CD8-positive, alpha-beta memory T cell (primary cell): ENCODE measurements at regions not wholly inside any gene's neighbourhood (a gene's known extent, or its start where the extent isn't known, plus 50 kb on each side); places are given as distances from the start of the nearest gene placed in this dataset.
"Not testable (repeated sequence)": the region's sequence is repeated elsewhere in the genome, so short reads cannot be mapped to it uniquely, and the experiment has no call there.

Source experiments
- CTCF ChIA-PET: fragments of 350-600 bp; sonication (Branson Sonifier 250); formaldehyde crosslinking; loops from one replicate; lab custom pipeline; 2021; ENCODE audit warnings: antibody characterized with exemption; lab: Charles Lee
- POLR2A ChIA-PET: fragments of 350-600 bp; sonication (Branson Sonifier 250); formaldehyde crosslinking; loops from one replicate; lab custom pipeline; 2021; ENCODE audit warnings: antibody characterized with exemption; lab: Charles Lee
- DNase-seq, 5 donors: peaks; one replicate each; pipeline versions ENCODE4 v3.0.0 to v3.0.0-alpha.2; 2020 to 2022; ENCODE audit warnings: mixed read lengths in 1 of 5
- H3K27ac ChIP-seq: one replicate; pipeline ENCODE4 v1.7.0; 2013; ENCODE audit warnings: low read depth, mild to moderate bottlenecking, low read length, moderate library complexity
- H3K27me3 ChIP-seq: 2 replicates; pipeline ENCODE4 v1.7.0; 2013; ENCODE audit warnings: low read length, mild to moderate bottlenecking; ENCODE audit not compliant: insufficient read depth, poor library complexity, severe bottlenecking
- H3K36me3 ChIP-seq: 2 replicates; pipeline ENCODE4 v1.7.0; 2013; ENCODE audit warnings: mild to moderate bottlenecking, low read length, moderate library complexity; ENCODE audit not compliant: insufficient read depth
- H3K4me1 ChIP-seq: 2 replicates; pipeline ENCODE4 v1.7.0; 2013; ENCODE audit warnings: mild to moderate bottlenecking, low read length, moderate library complexity; ENCODE audit not compliant: insufficient read depth
- H3K4me3 ChIP-seq: 2 replicates; pipeline ENCODE4 v1.7.0; 2013; ENCODE audit warnings: mild to moderate bottlenecking, low read length
- H3K9me3 ChIP-seq: 2 replicates; pipeline ENCODE4 v1.7.0; 2013; ENCODE audit warnings: mild to moderate bottlenecking, low read length
- H3K27ac Mint-ChIP-seq, 8 donors: one replicate each; pipeline ENCODE4 v1.8.0; 2020 to 2021; ENCODE audit warnings: mixed read lengths in 8 of 8, mild to moderate bottlenecking in 6 of 8, inconsistent platforms in 3 of 8, moderate library complexity in 3 of 8
- H3K27me3 Mint-ChIP-seq, 2 donors: one replicate each; pipeline ENCODE4 v1.8.0; 2020 to 2021; ENCODE audit warnings: mixed read lengths in 2 of 2, mild to moderate bottlenecking in 1 of 2, moderate library complexity in 1 of 2
- H3K36me3 Mint-ChIP-seq, 3 donors: one replicate each; pipeline ENCODE4 v1.8.0; 2020 to 2021; ENCODE audit warnings: mixed read lengths in 3 of 3, inconsistent platforms in 1 of 3, mild to moderate bottlenecking in 1 of 3
- H3K4me1 Mint-ChIP-seq, 3 donors: one replicate each; pipeline ENCODE4 v1.8.0; 2020 to 2021; ENCODE audit warnings: mixed read lengths in 3 of 3, inconsistent platforms in 1 of 3, mild to moderate bottlenecking in 1 of 3
- H3K4me3 Mint-ChIP-seq, 7 donors: one replicate each; pipeline ENCODE4 v1.8.0; 2020 to 2021; ENCODE audit warnings: mixed read lengths in 7 of 7, mild to moderate bottlenecking in 6 of 7, moderate library complexity in 4 of 7, inconsistent platforms in 2 of 7
- H3K9me3 Mint-ChIP-seq, 5 donors: one replicate each; pipeline ENCODE4 v1.8.0; 2020 to 2022; ENCODE audit warnings: mixed read lengths in 5 of 5, mild to moderate bottlenecking in 3 of 5, moderate library complexity in 2 of 5, inconsistent platforms in 1 of 5

DNA sequence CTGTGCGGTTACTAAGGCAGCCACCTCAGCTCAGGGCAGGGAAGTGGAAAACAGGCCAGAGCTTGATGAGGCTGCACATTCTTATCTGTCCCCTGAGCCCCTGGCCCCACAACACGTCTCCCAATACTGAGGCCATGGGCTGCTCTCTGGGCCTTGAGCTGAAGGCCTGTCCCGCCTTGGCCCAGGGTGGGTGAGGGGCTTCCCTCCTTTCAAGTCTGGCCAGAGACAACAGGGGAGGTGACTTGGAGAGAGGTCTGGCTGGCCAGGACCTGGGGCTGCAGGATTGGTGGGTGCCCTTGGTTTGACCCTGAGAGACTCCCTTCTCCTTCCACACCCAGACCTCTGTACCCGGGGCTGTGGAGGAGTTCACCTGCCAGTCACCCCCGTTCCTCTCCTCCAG is 563.8 kb downstream of the PTPRU start:
- no peaks in the 10 kb centered on the region for H3K4me1 Mint-ChIP-seq
- Histone ChIP-seq H3K27me3 (no peaks in the 10 kb centered on the region), H3K9me3 (no peaks in the 10 kb centered on the region), H3K27ac (no peak overlapping the region), H3K4me3 (no peak overlapping the region), H3K36me3 (no peaks in the 10 kb centered on the region), H3K4me1 (no peaks in the 10 kb centered on the region)
- no peak overlapping the region for H3K4me3 Mint-ChIP-seq
- ChIA-PET CTCF (no interaction called here), POLR2A (no interaction called here)
- no peaks in the 10 kb centered on the region for H3K36me3 Mint-ChIP-seq
- peaks cover 0 to 7% (median 2%) of the 10 kb centered on the region in 5 donors for H3K9me3 Mint-ChIP-seq
- H3K27me3 Mint-ChIP-seq, result peaks cover 11 to 23% of the 10 kb centered on the region in 2 donors
- DNase-seq, result no peak
- H3K27ac Mint-ChIP-seq, result no peak overlapping the region

DNA sequence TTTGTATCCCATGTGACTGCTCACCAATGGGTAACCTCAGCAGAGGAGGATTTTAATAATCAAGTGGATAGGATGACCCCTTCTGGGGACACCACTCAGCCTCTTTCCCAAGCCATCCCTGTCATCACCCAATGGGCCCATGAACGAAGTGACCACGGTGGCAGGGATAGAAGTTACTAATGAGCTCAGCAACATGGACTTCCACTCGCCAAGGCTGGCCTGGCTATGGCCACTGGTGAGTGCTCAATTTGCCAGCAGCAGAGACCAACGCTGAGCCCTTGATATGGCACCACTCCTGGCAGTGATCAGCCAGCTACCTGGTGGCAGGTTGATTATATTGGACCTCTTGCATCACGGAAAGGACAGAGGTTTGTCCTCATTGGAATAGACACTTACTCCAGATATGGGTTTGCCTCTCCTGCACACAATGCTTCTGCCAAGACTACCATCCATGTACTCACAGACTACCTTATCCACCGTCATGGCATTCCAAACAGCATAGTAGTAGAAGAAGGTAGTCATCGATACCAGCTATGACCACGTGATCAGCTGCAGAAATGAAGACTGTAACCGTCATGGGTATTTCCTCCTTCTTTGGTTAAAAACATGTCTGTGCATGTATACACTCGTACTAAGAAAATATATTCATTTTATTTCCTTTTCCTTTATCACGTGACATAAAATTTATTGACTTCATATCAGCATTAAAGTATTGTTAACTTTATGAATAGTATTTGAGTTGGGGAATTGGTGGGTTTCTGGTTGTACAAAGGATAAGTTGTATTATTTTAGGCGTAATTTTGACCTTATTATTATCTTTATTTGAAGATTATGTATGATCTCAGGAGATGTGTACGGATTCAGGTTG is 562.6 kb downstream of the PTPRU start:
- ChIA-PET POLR2A (no interaction called here), CTCF (no interaction called here)
- Mint-ChIP-seq H3K27me3 (peaks cover 5 to 18% of the 10 kb centered on the region in 2 donors), H3K4me3 (no peak overlapping the region), H3K36me3 (no peaks in the 10 kb centered on the region), H3K4me1 (no peaks in the 10 kb centered on the region), H3K9me3 (peaks cover 0 to 9% (median 4%) of the 10 kb centered on the region in 5 donors), H3K27ac (no peak overlapping the region)
- DNase-seq, result no peak
- Histone ChIP-seq H3K36me3 (no peaks in the 10 kb centered on the region), H3K4me3 (no peak overlapping the region), H3K9me3 (no peaks in the 10 kb centered on the region), H3K4me1 (no peaks in the 10 kb centered on the region), H3K27ac (no peak overlapping the region), H3K27me3 (no peaks in the 10 kb centered on the region)

DNA sequence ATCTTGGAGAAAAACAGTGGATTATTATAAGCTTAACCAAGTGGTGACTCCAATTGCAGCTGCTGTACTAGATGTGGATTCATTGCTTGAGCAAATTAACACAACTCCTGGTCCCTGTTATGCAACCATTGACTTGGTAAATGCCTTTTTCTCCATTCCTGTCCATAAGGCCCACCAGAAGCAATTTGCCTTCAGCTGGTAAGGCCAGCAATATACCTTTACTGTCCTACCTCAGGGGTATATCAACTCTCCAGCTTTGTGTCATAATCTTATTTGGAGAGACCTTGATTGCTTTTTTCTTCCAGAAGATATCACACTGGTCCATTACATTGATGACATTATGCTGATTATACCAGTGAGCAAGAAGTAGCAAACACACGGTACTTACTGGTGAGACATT is 560.8 kb downstream of the PTPRU start:
- H3K4me1 ChIP-seq, H3K4me3 Mint-ChIP-seq, H3K36me3 Mint-ChIP-seq, CTCF ChIA-PET, H3K4me3 ChIP-seq, H3K27me3 ChIP-seq, H3K9me3 Mint-ChIP-seq, H3K27ac ChIP-seq, H3K9me3 ChIP-seq, H3K36me3 ChIP-seq, H3K27ac Mint-ChIP-seq, H3K4me1 Mint-ChIP-seq, POLR2A ChIA-PET, DNase-seq, H3K27me3 Mint-ChIP-seq: not testable (repeated sequence)

DNA sequence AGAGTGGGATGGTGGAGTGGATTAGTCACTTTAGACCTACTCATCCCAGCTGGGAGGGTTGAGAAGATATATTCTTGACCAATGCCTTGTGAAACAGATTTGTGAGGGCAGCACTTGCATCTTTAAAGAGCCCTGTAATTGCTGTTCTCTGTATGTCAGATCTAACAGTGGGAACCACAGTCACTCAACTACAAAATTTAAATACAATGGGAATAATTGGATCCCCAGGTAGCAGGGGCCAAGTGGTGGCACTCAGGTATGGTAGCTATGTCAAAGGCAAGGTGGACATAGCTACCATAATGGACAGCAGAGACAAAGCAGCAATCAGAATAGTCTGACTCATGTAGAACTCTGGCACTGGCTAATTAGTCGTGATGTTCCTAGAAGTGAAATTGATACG is 559.6 kb downstream of the PTPRU start:
- H3K4me3 ChIP-seq, H3K36me3 ChIP-seq, H3K4me1 ChIP-seq, POLR2A ChIA-PET, H3K36me3 Mint-ChIP-seq, DNase-seq, H3K27ac Mint-ChIP-seq, H3K9me3 ChIP-seq, H3K27ac ChIP-seq, CTCF ChIA-PET, H3K4me3 Mint-ChIP-seq, H3K9me3 Mint-ChIP-seq, H3K4me1 Mint-ChIP-seq, H3K27me3 ChIP-seq: not testable (repeated sequence)
- peaks cover 1 to 15% of the 10 kb centered on the region in 2 donors for H3K27me3 Mint-ChIP-seq

DNA sequence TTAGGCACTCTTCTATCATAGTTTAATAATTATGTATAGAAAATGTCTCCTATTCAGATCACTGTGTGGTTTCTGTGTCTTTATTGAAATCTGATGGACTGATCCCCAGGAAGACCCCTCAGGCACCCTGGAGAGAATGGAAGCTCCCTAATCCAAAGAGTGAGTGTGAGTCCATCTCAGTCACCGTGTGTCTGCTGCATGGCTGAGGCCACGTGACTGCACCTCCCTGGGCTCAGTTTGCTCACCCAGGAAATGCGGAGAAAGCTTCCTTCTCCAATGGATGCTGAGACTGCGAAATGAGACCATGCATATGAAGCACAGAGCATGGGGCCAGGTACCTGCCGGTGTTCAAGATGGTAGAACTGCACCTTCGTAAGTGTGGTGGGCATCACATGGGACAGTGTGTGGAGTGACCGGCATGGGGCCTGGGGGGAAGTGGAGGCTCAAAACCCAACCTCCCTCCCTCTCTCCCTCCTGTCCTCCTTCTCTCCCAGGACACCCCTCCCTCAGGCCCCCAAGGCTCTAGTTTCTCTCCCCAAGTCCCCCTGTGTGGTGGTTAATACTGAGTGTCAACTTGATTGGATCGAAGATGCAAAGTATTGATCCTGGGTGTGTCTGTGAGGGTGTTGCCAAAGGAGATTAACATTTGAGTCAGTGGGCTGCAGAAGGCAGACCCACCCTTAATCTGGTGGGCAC is 557.5 kb downstream of the PTPRU start:
- Mint-ChIP-seq H3K4me1 (no peaks in the 10 kb centered on the region), H3K27me3 (peaks cover 6 to 19% of the 10 kb centered on the region in 2 donors), H3K9me3 (peaks cover 0 to 9% (median 4%) of the 10 kb centered on the region in 5 donors), H3K36me3 (no peaks in the 10 kb centered on the region), H3K27ac (no peak overlapping the region), H3K4me3 (no peak overlapping the region)
- Histone ChIP-seq H3K4me1 (no peaks in the 10 kb centered on the region), H3K9me3 (no peaks in the 10 kb centered on the region), H3K36me3 (no peaks in the 10 kb centered on the region), H3K27ac (no peak overlapping the region), H3K27me3 (no peaks in the 10 kb centered on the region), H3K4me3 (no peak overlapping the region)
- CTCF ChIA-PET, result no interaction called here
- POLR2A ChIA-PET, result no interaction called here
- DNase-seq, result no peak

DNA sequence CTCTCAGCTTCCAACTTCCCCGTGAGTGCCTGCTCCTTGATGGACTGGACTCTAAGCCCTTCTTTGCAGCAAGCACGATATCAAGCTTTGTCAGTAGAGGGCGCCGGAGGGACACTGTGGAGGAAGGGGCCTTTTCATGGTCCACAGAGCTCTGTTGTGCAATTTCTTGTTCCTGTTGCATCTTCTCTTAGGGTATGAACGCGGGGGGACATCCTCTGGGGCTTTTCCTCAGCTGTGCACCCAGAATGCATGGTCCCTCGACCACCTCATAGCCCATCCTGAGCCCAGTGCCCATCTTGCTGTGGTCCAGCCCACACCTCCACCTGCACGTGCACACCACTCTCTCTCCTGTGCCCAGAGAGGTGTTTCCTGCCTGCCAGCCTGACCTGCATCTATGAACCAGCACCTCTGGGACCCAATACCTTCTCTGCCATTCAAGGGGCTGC is 556.8 kb downstream of the PTPRU start:
- H3K27ac Mint-ChIP-seq, result no peak overlapping the region
- H3K27ac ChIP-seq, result no peak overlapping the region

DNA sequence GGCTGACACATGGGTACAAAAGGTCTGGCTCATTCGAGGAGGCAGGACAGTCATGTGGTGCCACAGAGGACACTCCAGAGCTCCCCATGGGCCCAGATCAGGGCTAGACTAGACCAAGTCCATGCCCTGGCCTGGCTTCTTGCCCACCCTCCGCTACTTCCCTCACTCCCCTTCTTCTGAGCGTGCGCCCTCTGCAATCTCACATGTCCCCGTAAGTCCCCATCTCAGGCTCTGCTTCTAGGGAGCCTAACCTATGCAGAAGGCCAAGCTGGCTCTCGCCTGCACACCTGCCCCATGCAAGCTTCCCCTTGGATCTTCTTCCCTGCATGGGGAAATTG is 553.6 kb downstream of the PTPRU start:
- H3K27ac ChIP-seq, result no peak overlapping the region
- no peak overlapping the region for H3K4me3 ChIP-seq
- DNase-seq, result no peak
- no peaks in the 10 kb centered on the region for H3K36me3 ChIP-seq
- Mint-ChIP-seq H3K4me3 (no peak overlapping the region), H3K27ac (no peak overlapping the region), H3K9me3 (peaks cover 0 to 2% (median 0%) of the 10 kb centered on the region in 5 donors), H3K4me1 (no peaks in the 10 kb centered on the region), H3K27me3 (peaks cover 13 to 19% of the 10 kb centered on the region in 2 donors), H3K36me3 (no peaks in the 10 kb centered on the region)
- CTCF ChIA-PET, result no interaction called here
- no peaks in the 10 kb centered on the region for H3K27me3 ChIP-seq
- POLR2A ChIA-PET, result no interaction called here
- H3K9me3 ChIP-seq, result no peaks in the 10 kb centered on the region
- H3K4me1 ChIP-seq, result no peaks in the 10 kb centered on the region

More for the DNA sequence above, 556.8 kb downstream of the PTPRU start:
- ChIA-PET CTCF (no interaction called here), POLR2A (no interaction called here)
- Mint-ChIP-seq H3K36me3 (no peaks in the 10 kb centered on the region), H3K27me3 (peaks cover 10 to 17% of the 10 kb centered on the region in 2 donors), H3K4me3 (no peak overlapping the region), H3K4me1 (no peaks in the 10 kb centered on the region), H3K9me3 (peaks cover 0 to 9% (median 4%) of the 10 kb centered on the region in 5 donors)
- no peaks in the 10 kb centered on the region for H3K4me1 ChIP-seq
- no peaks in the 10 kb centered on the region for H3K27me3 ChIP-seq
- no peaks in the 10 kb centered on the region for H3K36me3 ChIP-seq
- no peak overlapping the region for H3K4me3 ChIP-seq
- no peaks in the 10 kb centered on the region for H3K9me3 ChIP-seq
- peak in 3 of 5 donors; percentile 5 to 32 (median 29) for DNase-seq

DNA sequence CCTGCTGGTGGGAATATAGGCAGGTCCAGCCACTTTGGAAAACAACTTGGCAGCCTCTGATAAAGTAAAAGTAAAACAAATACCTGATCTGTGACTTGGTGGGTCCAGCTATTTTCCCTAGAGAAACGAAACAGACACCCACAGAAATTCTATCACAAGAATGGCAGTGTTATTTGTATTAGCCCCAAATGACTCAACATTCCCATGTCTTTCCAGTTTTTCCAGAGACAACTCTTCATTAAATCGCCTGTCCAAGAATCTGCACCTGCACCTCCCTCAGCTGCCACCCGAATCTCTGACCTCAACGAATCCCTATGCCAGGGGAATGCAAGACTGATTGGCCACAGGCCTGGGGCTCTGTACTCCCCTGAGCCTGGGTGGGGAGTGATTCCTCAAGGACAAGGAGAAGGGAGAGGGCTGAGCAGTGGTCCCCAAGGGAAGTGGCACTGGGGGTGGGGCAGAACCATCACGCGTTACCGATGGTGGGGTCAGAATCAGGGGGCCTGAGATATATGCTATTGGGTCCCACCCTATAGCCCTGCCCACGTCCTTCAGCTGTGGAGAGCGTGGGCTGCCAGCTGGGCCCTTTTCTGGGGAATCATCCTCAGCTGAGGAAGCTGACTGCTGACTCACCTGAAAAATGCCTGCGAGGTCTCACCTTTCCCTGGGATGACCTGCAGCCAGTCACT is 553.0 kb downstream of the PTPRU start:
- Histone ChIP-seq H3K27ac (no peak overlapping the region), H3K4me3 (no peak overlapping the region), H3K27me3 (no peaks in the 10 kb centered on the region), H3K4me1 (no peaks in the 10 kb centered on the region), H3K9me3 (no peaks in the 10 kb centered on the region), H3K36me3 (no peaks in the 10 kb centered on the region)
- POLR2A ChIA-PET, result no interaction called here
- Mint-ChIP-seq H3K27me3 (peaks cover 13 to 21% of the 10 kb centered on the region in 2 donors), H3K9me3 (no peaks in the 10 kb centered on the region), H3K4me3 (no peak overlapping the region), H3K36me3 (no peaks in the 10 kb centered on the region), H3K27ac (no peak overlapping the region), H3K4me1 (no peaks in the 10 kb centered on the region)
- DNase-seq, result no peak
- CTCF ChIA-PET, result no interaction called here
